ENCODE measurements at regions not wholly inside any gene's neighbourhood (a gene's known extent, or its start where the extent isn't known, plus 50 kb on each side); places are given as distances from the start of the nearest gene placed in this dataset.

DNA sequence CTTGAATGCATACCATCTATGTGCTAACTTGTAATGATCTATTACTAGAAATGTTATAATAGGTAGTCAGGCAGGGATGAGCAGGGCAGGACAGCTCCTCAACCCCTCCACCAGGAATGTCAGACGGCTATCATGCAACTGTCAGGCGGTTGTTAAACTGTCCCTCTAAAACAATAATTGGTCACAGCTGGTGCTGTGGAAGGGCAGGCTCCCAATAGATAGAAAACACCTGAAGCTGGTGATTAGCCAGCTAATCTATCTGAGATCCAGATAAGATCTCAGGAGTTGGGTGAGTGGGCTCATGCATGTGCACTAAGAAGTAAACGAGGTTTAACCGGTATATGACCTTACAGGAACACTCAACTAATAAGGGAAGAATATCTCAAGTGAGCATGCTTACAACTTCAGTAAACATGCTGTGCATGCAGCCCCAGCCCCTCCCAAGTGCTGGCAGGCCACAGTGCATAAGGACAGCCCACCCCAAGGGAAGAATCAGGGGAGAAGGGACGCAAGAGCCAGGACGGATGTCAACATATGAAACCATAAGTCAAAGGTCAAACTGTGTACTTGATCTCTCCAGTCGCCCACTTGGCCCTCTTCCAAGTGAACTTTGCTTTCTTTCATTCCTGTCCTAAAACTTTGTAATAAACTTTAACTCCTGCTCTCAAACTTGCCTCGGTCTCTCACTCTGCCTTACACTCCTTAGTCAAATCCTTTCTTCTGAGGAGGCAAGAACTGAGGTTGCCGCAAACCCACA lies 566.2 kb upstream of the NRSN1 start:
- in situ Hi-C loops (cut with MboI; ENCODE audit: low pct_unique_long_range_greater_than_20kb in 2 of 9, low sequenced_read_pairs in 9 of 9, unreplicated experiment in 9 of 9): no loop called here
- no peak overlapping the region for H3K4me3 ChIP-seq
- H3K4me1 ChIP-seq (replicated peaks in 1 of 2): no peaks in the 10 kb centered on the region
- H3K27ac ChIP-seq: no peak overlapping the region
- no peak for ATAC-seq (replicated peaks in 6 of 8)
- WGBS, 10 experiments: 20 to 93% (median 67%) methylated on average over 1 to 9 of the region's 9 CpGs; no CpG with 5 or more reads in 1 of the 10 experiments

DNA sequence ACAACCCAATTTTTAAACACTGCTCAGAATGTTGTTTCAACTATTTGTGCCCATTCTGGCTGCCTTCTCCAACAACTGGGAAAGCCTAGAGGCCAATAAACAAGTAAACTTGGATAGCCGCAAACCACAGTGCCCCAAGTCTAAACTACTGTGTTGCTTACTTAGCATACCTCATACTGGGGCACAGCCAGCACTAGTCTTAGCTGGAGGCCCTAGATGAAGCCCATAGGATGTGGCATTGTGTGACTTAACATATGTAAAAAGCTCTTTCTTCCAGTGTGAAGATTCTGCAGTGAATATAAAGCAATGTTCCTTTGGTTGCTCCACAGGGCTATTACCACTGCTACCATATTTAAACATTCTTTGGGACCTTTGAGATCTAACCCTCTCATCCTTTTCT lies 564.3 kb upstream of the NRSN1 start:
- Histone ChIP-seq H3K4me1 (replicated peaks in 1 of 2) (no peaks in the 10 kb centered on the region), H3K27ac (no peak overlapping the region), H3K4me3 (no peak overlapping the region)
- 100% methylated on average over 1 of the region's 1 CpG; no CpG with 5 or more reads in 5 of the 10 experiments for WGBS, 10 experiments
- ATAC-seq (replicated peaks in 6 of 8): no peak
- in situ Hi-C loops (cut with MboI; ENCODE audit: low pct_unique_long_range_greater_than_20kb in 2 of 9, low sequenced_read_pairs in 9 of 9, unreplicated experiment in 9 of 9): no loop called here

DNA sequence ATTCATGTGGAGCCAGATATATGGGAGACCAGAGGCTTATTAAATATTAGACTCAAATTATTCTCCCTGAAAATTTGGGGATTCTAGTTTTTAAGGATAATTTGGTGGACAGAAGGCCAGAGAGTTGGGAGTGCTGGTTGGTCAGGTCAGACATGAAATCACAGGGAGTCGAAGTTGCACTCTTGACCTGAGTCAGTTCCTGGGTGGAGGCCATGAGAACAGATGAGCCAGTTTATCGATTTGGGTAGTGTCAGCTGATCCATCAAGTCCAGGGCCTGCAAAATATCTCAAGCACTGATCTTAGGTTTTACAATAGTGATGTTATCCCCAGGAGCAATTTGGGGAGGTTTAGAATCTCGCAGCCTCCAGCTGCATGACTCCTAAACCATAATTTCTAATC lies 563.5 kb upstream of the NRSN1 start:
- H3K27ac ChIP-seq: no peak overlapping the region
- WGBS, 10 experiments: 0 to 100% (median 34%) methylated on average over 1 to 3 of the region's 3 CpGs; no CpG with 5 or more reads in 2 of the 10 experiments
- H3K4me3 ChIP-seq: no peak overlapping the region
- ATAC-seq (replicated peaks in 6 of 8): no peak
- in situ Hi-C loops (cut with MboI; ENCODE audit: low pct_unique_long_range_greater_than_20kb in 2 of 9, low sequenced_read_pairs in 9 of 9, unreplicated experiment in 9 of 9): no loop called here
- no peaks in the 10 kb centered on the region for H3K4me1 ChIP-seq (replicated peaks in 1 of 2)

DNA sequence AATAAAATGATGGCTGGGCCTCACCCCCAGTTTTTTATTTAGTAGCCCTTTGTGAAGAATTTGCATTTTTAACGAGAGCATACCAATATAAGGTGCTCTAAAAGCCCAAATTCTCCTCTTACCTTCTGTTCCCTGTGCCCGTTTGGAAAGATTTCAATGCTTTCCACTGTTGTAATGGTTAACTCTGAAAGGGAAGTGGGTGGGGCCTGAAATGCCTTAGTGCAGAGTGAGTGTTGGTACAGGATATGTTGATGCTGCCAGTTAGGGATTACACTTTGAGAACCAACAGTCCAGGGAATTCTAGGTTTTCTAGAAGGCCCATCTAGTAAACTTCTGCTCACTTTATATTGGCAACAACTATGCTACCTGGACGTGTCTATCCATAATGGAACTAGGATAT lies 562.7 kb upstream of the NRSN1 start:
- whole genome bisulfite sequencing, 10 experiments: 0 to 100% (median 79%) methylated on average over 1 to 3 of the region's 3 CpGs; no CpG with 5 or more reads in 1 of the 10 experiments
- in situ Hi-C loops (cut with MboI; ENCODE audit: low pct_unique_long_range_greater_than_20kb in 2 of 9, low sequenced_read_pairs in 9 of 9, unreplicated experiment in 9 of 9): no loop called here
- no peak overlapping the region for H3K27ac ChIP-seq
- no peaks in the 10 kb centered on the region for H3K4me1 ChIP-seq (replicated peaks in 1 of 2)
- ATAC-seq (replicated peaks in 6 of 8): no peak
- no peak overlapping the region for H3K4me3 ChIP-seq

DNA sequence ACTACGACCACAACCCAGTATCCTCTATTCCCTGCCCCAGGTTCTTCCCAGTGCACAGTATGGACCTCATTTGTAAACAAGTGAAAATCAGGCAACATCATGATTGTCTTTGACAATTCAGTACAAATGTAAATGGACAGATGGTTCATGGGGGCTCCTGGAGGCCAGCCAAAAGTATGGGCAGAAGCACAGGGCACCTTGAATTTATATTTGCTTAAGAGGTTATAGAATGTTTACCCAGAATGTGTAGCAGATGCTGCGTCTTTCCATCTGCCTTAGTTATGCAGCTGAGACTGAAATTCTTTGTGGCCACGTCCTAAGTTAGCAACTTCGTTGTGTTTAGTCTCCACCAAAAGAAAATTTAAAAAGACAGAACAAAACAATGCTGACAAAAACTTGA lies 559.6 kb upstream of the NRSN1 start:
- WGBS, 10 experiments: 0 to 100% (median 87%) methylated on average over 1 to 4 of the region's 4 CpGs; no CpG with 5 or more reads in 1 of the 10 experiments
- ATAC-seq (replicated peaks in 6 of 8): peak in 1 of 8 experiments; percentile 79
- in situ Hi-C loops (cut with MboI; ENCODE audit: low pct_unique_long_range_greater_than_20kb in 2 of 9, low sequenced_read_pairs in 9 of 9, unreplicated experiment in 9 of 9): no loop called here
- H3K4me3 ChIP-seq: no peak overlapping the region
- no peak overlapping the region for H3K27ac ChIP-seq
- H3K4me1 ChIP-seq (replicated peaks in 1 of 2): no peaks in the 10 kb centered on the region

DNA sequence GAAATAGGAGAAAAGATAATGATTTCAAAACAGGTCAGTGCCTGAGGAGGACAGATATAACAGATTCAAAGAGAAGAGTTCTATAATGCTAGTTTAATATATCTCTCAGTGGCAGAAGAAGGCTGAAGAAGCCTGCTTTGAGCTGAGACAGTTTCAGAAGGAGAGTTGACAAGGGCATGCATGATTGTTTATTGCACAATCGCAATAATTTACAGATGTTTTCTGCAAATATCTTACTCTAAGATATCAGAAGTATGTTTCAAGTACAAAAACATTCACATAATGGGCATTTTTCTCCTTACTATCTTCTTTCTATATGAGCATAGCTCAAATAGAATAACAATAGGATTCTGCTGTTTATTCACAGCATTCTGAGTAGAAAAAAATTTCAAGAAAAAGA lies 557.7 kb upstream of the NRSN1 start:
- no peak for ATAC-seq (replicated peaks in 6 of 8)
- 0 to 100% (median 85%) methylated on average over 1 of the region's 1 CpG; no CpG with 5 or more reads in 1 of the 10 experiments for WGBS, 10 experiments
- in situ Hi-C loops (cut with MboI; ENCODE audit: low pct_unique_long_range_greater_than_20kb in 2 of 9, low sequenced_read_pairs in 9 of 9, unreplicated experiment in 9 of 9): no loop called here

DNA sequence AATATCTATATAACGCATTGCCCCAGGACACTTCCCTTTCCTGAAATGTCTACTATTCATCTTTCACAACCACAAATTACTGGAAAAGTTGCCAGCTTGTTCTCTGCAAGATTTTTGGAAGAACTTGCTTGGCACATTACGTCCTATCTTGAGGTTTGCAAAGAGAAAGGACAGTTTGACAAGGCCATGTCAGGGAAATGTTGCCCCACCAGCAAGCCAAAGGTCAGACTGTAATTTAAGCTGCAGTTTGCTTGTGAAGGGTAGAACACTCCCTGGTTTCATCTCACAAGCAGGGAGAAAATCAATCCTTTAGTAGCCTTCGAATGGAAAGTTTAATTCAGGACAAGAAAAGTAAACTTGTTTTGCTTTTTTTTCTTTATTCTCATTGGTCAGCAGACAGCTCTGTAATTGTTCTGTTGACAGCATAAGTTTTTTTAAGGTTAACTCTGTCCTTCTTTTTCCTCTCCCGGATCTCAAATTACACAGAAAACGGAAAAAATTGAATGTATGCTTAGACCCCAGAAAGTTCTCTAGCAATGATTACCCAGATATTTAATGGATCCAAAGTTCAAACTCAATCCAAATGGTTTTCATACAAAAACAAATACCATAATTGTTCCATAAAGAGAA lies 541.8 kb upstream of the NRSN1 start:
- no peak overlapping the region for H3K4me3 ChIP-seq
- 12 to 100% (median 86%) methylated on average over 3 to 5 of the region's 5 CpGs; no CpG with 5 or more reads in 2 of the 10 experiments for WGBS, 10 experiments
- H3K4me1 ChIP-seq (replicated peaks in 1 of 2): no peaks in the 10 kb centered on the region
- no peak overlapping the region for H3K27ac ChIP-seq
- in situ Hi-C loops (cut with MboI; ENCODE audit: low pct_unique_long_range_greater_than_20kb in 2 of 9, low sequenced_read_pairs in 9 of 9, unreplicated experiment in 9 of 9): no loop called here
- ATAC-seq (replicated peaks in 6 of 8): no peak

More for the DNA sequence above, 557.7 kb upstream of the NRSN1 start:
- H3K4me1 ChIP-seq (replicated peaks in 1 of 2): no peaks in the 10 kb centered on the region
- no peak overlapping the region for H3K4me3 ChIP-seq
- no peak overlapping the region for H3K27ac ChIP-seq

DNA sequence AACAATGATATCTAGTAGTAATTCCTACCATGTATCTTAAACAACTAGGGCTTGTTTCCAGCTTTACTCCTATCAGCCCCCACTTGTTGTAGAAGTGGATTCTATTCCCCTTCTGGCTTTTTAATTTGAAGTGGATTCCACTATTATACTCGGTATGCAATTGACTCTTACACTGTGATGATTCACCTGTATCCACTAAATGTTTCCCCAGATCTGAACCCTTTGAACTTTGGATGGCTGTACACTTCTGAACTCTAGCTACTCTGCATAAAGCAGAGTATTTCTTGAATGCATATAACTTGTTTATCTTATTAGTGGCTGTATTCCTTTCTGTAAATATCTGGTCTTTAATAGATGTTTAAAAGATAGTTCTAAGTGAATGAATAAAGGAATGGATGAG lies 538.4 kb upstream of the NRSN1 start:
- peaks cover 8 to 22% of the 10 kb centered on the region in 2 donors for H3K4me1 ChIP-seq (replicated peaks in 1 of 2)
- no peak overlapping the region for H3K4me3 ChIP-seq
- WGBS, 10 experiments: 0 to 100% (median 29%) methylated on average over 1 of the region's 1 CpG; no CpG with 5 or more reads in 3 of the 10 experiments
- in situ Hi-C loops (cut with MboI; ENCODE audit: low pct_unique_long_range_greater_than_20kb in 2 of 9, low sequenced_read_pairs in 9 of 9, unreplicated experiment in 9 of 9): no loop called here
- H3K27ac ChIP-seq: no peak overlapping the region
- ATAC-seq (replicated peaks in 6 of 8): no peak

DNA sequence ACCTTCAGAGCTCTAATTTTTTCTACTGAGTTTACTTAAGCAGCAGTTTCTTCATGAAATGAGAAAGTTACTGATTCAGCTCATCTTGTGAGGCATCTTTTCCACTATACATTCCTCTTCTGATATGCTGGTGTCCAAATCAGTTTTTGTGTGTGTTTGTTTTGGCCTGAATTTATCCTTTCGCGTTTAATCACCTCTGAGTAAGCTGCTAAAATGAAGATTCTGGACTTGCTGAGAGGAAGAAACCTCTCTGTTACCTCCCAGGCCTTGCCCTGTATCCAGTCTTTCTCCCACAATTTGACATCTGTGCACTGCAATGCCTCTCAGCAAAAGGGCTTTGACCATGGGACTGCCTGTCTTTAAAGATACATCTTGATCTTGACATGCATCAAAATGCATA lies 536.2 kb upstream of the NRSN1 start:
- in situ Hi-C loops (cut with MboI; ENCODE audit: low pct_unique_long_range_greater_than_20kb in 2 of 9, low sequenced_read_pairs in 9 of 9, unreplicated experiment in 9 of 9): no loop called here
- ATAC-seq (replicated peaks in 6 of 8): peak in 2 of 8 experiments; percentile 3 to 11
- 0 to 90% (median 27%) methylated on average over 2 of the region's 2 CpGs; no CpG with 5 or more reads in 6 of the 10 experiments for WGBS, 10 experiments
- Histone ChIP-seq H3K27ac (peak overlapping the region; percentile 11 to 32), H3K4me3 (no peak overlapping the region), H3K4me1 (replicated peaks in 1 of 2) (peaks cover 8 to 22% of the 10 kb centered on the region in 2 donors)

DNA sequence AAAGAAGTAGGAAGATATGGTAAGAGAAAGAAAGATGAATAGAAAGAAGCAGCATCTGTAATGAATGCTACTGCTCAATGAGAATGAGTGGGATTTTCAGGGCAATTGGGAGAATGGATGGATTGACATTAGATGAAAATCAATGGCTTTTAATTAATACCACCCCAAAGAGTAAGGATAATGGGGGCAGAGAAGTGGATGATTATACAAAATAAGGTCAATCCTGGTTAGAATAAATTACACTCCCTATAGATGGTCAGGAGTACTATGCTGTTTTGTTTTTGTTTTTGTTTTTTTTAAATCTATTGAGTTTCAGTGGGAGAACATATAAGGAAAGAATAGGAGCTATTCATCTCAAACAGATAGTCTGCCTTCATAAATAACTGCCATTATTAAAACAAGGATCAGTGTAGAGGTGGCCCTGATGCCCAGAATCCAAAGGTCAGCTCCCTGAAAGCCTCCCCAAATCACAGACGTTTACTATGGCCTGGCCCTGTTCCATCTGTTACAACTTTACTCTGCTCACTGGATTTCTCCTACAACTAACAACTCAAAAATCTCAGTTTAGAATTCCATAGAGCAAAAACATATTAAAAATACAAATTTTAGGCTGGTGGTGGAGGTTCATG lies 535.4 kb upstream of the NRSN1 start:
- Histone ChIP-seq H3K4me3 (no peak overlapping the region), H3K4me1 (replicated peaks in 1 of 2) (peaks cover 8 to 22% of the 10 kb centered on the region in 2 donors), H3K27ac (peak overlapping the region; percentile 21 to 70)
- 0 to 40% (median 0%) methylated on average over 1 of the region's 1 CpG; no CpG with 5 or more reads in 4 of the 10 experiments for WGBS, 10 experiments
- in situ Hi-C loops (cut with MboI; ENCODE audit: low pct_unique_long_range_greater_than_20kb in 2 of 9, low sequenced_read_pairs in 9 of 9, unreplicated experiment in 9 of 9): no loop called here
- peak in 3 of 8 experiments; percentile 59 to 74 (median 62) for ATAC-seq (replicated peaks in 6 of 8)

DNA sequence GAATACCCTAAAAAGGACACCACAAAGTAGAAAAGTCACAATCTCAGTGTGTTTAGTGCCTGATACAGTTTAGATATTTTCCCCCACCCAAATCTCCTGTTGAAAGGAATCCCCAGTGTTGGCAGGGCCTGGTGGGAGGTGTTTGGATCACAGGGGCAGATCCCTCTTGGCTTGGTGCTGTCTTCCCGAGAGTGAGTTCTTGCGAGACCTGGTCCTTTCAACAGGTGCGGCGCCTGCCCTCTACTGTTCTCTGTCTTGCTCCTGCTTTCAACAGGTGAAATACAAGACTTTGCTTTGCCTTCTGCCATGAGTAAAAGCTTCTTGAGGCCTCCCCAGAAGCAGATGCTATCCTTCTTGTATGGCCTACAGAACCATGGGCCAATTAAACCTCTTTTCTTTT lies 534.3 kb upstream of the NRSN1 start:
- ATAC-seq (replicated peaks in 6 of 8): no peak
- Histone ChIP-seq H3K4me3 (no peak overlapping the region), H3K4me1 (replicated peaks in 1 of 2) (peaks cover 8 to 22% of the 10 kb centered on the region in 2 donors), H3K27ac (no peak overlapping the region)
- WGBS, 10 experiments: 83 to 100% (median 90%) methylated on average over 2 to 4 of the region's 4 CpGs; no CpG with 5 or more reads in 5 of the 10 experiments
- in situ Hi-C loops (cut with MboI; ENCODE audit: low pct_unique_long_range_greater_than_20kb in 2 of 9, low sequenced_read_pairs in 9 of 9, unreplicated experiment in 9 of 9): no loop called here

DNA sequence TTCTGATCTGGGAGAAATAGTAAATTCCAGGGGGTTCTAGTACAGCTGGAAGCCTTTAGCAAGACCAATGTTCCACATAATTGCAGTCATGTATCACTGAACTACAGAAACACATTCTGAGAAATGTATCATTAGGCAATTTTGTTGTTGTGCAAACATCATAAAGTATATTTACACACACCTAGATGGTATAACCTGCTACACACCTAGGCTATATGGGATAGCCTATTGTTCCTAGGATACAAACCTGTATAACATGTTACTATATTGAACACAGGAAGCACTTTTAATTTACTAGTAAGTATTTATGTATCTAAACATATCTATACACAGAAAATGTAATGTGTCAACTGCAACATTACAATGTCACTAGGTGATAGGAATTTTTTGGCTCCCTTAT lies 525.9 kb upstream of the NRSN1 start:
- H3K27ac ChIP-seq: no peak overlapping the region
- H3K4me1 ChIP-seq (replicated peaks in 1 of 2): no peaks in the 10 kb centered on the region
- ATAC-seq (replicated peaks in 6 of 8): no peak
- no peak overlapping the region for H3K4me3 ChIP-seq
- in situ Hi-C loops (cut with MboI; ENCODE audit: low pct_unique_long_range_greater_than_20kb in 2 of 9, low sequenced_read_pairs in 9 of 9, unreplicated experiment in 9 of 9): no loop called here

DNA sequence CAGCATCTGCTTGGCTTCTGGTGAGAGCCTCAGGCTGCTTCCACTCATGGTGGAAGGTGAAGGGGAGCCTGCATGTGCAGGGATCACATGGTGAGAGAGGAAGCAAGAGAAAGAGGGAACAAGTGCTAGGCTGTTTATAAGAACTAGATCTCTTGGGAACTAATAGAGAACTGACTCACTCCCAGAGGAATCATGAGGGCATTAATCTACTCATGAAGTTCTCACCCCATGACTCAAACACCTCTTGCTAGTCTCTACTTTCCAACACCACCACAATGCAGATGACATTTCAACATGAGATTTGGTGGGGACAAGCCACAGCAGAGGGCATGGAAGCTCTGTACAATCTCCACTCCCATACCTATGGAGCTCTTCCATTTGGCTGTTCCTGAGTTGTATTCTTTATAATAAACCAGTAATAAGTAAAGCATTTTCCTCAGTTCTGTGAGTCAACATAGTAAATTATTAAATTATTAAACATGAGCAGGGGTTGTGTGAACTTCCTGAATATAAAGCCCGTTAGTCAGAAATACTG lies 524.1 kb upstream of the NRSN1 start:
- no peak overlapping the region for H3K27ac ChIP-seq
- no peak overlapping the region for H3K4me3 ChIP-seq
- WGBS, 10 experiments: 0 to 100% (median 89%) methylated on average over 1 of the region's 1 CpG; no CpG with 5 or more reads in 3 of the 10 experiments
- no peaks in the 10 kb centered on the region for H3K4me1 ChIP-seq (replicated peaks in 1 of 2)
- in situ Hi-C loops (cut with MboI; ENCODE audit: low pct_unique_long_range_greater_than_20kb in 2 of 9, low sequenced_read_pairs in 9 of 9, unreplicated experiment in 9 of 9): no loop called here
- ATAC-seq (replicated peaks in 6 of 8): no peak

All from motor neuron (in vitro differentiated cells).